CD4-positive, alpha-beta T cell (primary cell): ENCODE measurements at regions not wholly inside any gene's neighbourhood (a gene's known extent, or its start where the extent isn't known, plus 50 kb on each side); places are given as distances from the start of the nearest gene placed in this dataset.

Experiments
- ATAC-seq: fragments of 200-7000 bp; cut with Tn5 transposase; one replicate; pipeline ENCODE4 v1.10.0; 2022; ENCODE audit warnings: mild to moderate bottlenecking; ENCODE audit not compliant: poor library complexity
- CTCF ChIA-PET: fragments of 350-600 bp; sonication (Branson Sonifier 250); formaldehyde crosslinking; loops from one replicate; lab custom pipeline; 2021; ENCODE audit warnings: antibody characterized with exemption, inconsistent platforms; lab: Charles Lee
- POLR2A ChIA-PET: fragments of 350-600 bp; sonication (Branson Sonifier 250); formaldehyde crosslinking; loops from one replicate; lab custom pipeline; 2021; ENCODE audit warnings: antibody characterized with exemption, inconsistent platforms; lab: Charles Lee
- DNase-seq, 14 experiments: peaks; one replicate each; pipeline ENCODE4 v3.0.0-alpha.2; 2013 to 2020; ENCODE audit warnings: mixed read lengths in 2 of 14
- H3K27ac ChIP-seq, 2 donors: one replicate each; pipeline versions ENCODE4 v1.5.1 to v1.7.0; 2013; ENCODE audit warnings: low read length in 2 of 2, low read depth in 1 of 2, mild to moderate bottlenecking in 1 of 2
- H3K27me3 ChIP-seq, 2 experiments: 1 replicate in 1 of 2; 2 replicates in 1 of 2; pipeline versions ENCODE4 v1.6.1 to v1.7.0; 2013; ENCODE audit warnings: low read length in 2 of 2, control low read depth in 1 of 2, mild to moderate bottlenecking in 1 of 2, moderate library complexity in 1 of 2; ENCODE audit not compliant: insufficient read depth in 2 of 2, control insufficient read depth in 1 of 2
- H3K36me3 ChIP-seq: one replicate; pipeline ENCODE4 v1.6.1; 2013; ENCODE audit warnings: low read length, control low read depth; ENCODE audit not compliant: insufficient read depth
- H3K4me1 ChIP-seq: one replicate; pipeline ENCODE4 v1.6.1; 2013; ENCODE audit warnings: low read length, control low read depth; ENCODE audit not compliant: insufficient read depth
- H3K4me3 ChIP-seq: one replicate; pipeline ENCODE4 v1.5.1; 2013; ENCODE audit warnings: mild to moderate bottlenecking, low read length, moderate library complexity
- H3K9me3 ChIP-seq, 2 experiments: 1 replicate in 1 of 2; 2 replicates in 1 of 2; pipeline versions ENCODE4 v1.6.1 to v1.7.0; 2013; ENCODE audit warnings: low read length in 2 of 2, mild to moderate bottlenecking in 2 of 2, control low read depth in 1 of 2, moderate library complexity in 1 of 2; ENCODE audit not compliant: control insufficient read depth in 1 of 2, insufficient read depth in 1 of 2
- H3K27ac Mint-ChIP-seq: one replicate; pipeline ENCODE4 v1.8.0; 2020; ENCODE audit warnings: mixed read lengths
- H3K27me3 Mint-ChIP-seq: one replicate; pipeline ENCODE4 v1.8.0; 2021; ENCODE audit warnings: mixed read lengths
- H3K36me3 Mint-ChIP-seq: one replicate; pipeline ENCODE4 v1.8.0; 2021; ENCODE audit warnings: low read depth, mixed read lengths
- H3K4me1 Mint-ChIP-seq: one replicate; pipeline ENCODE4 v1.8.0; 2021; ENCODE audit warnings: low read depth, mixed read lengths
- H3K4me3 Mint-ChIP-seq: one replicate; pipeline ENCODE4 v1.8.0; 2020; ENCODE audit warnings: mild to moderate bottlenecking, mixed read lengths
- H3K9me3 Mint-ChIP-seq: one replicate; pipeline ENCODE4 v1.8.0; 2020; ENCODE audit warnings: mixed read lengths
- intact Hi-C, 2 experiments: fragments of 100-400 bp; cut with DNase I in 1 of 2; cut with micrococcal nuclease in 1 of 2; formaldehyde crosslinking; loops; one replicate each; pipeline versions ENCODE4 v1.15.1 to v1.9.0; 2023 to 2025; cut with DNase I, micrococcal nuclease
- TF ChIP-seq, protein P1 (sequence below): fragments of 200-600 bp; IDR thresholded peaks from one replicate; pipeline ENCODE4 v1.8.0; 2022; ENCODE audit warnings: antibody characterized with exemption, mild to moderate bottlenecking

DNA sequence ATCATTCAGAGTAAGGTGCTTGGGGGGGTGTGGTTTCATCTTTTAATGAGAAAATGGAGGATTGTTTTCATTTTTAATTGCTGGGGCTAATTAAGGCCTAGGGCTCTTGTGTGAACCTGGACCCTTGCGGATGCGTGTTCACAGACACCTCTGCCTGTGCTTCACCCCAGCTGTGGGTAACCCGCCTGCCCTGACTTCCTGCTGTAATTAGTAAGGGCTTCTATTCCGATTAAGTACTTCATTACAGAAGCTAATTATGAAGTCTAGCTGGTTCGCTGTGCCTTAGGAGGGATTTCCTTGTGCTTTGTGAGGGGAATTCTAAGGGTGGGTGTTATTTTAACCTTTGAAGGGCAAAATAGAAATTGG lies 215.3 kb downstream of the PMP22 start:
- no peak overlapping the region for H3K27ac ChIP-seq
- ChIA-PET POLR2A (no interaction called here), CTCF (no interaction called here)
- no peaks in the 10 kb centered on the region for H3K4me1 Mint-ChIP-seq
- ATAC-seq (no peak), DNase-seq (no peak)
- H3K4me1 ChIP-seq: no peaks in the 10 kb centered on the region
- peaks cover 14 to 20% of the 10 kb centered on the region in 2 experiments for H3K27me3 ChIP-seq
- H3K9me3 ChIP-seq: no peaks in the 10 kb centered on the region
- H3K36me3 Mint-ChIP-seq: no peaks in the 10 kb centered on the region
- no peak overlapping the region for H3K4me3 ChIP-seq
- intact Hi-C loops: no loop called here
- H3K36me3 ChIP-seq: no peaks in the 10 kb centered on the region
- H3K27ac Mint-ChIP-seq: no peak overlapping the region
- TF ChIP-seq, protein P1, sequence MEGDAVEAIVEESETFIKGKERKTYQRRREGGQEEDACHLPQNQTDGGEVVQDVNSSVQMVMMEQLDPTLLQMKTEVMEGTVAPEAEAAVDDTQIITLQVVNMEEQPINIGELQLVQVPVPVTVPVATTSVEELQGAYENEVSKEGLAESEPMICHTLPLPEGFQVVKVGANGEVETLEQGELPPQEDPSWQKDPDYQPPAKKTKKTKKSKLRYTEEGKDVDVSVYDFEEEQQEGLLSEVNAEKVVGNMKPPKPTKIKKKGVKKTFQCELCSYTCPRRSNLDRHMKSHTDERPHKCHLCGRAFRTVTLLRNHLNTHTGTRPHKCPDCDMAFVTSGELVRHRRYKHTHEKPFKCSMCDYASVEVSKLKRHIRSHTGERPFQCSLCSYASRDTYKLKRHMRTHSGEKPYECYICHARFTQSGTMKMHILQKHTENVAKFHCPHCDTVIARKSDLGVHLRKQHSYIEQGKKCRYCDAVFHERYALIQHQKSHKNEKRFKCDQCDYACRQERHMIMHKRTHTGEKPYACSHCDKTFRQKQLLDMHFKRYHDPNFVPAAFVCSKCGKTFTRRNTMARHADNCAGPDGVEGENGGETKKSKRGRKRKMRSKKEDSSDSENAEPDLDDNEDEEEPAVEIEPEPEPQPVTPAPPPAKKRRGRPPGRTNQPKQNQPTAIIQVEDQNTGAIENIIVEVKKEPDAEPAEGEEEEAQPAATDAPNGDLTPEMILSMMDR: no peak
- H3K9me3 Mint-ChIP-seq: peaks cover 3% of the 10 kb centered on the region
- H3K4me3 Mint-ChIP-seq: no peak overlapping the region
- H3K27me3 Mint-ChIP-seq: peaks cover 39% of the 10 kb centered on the region

DNA sequence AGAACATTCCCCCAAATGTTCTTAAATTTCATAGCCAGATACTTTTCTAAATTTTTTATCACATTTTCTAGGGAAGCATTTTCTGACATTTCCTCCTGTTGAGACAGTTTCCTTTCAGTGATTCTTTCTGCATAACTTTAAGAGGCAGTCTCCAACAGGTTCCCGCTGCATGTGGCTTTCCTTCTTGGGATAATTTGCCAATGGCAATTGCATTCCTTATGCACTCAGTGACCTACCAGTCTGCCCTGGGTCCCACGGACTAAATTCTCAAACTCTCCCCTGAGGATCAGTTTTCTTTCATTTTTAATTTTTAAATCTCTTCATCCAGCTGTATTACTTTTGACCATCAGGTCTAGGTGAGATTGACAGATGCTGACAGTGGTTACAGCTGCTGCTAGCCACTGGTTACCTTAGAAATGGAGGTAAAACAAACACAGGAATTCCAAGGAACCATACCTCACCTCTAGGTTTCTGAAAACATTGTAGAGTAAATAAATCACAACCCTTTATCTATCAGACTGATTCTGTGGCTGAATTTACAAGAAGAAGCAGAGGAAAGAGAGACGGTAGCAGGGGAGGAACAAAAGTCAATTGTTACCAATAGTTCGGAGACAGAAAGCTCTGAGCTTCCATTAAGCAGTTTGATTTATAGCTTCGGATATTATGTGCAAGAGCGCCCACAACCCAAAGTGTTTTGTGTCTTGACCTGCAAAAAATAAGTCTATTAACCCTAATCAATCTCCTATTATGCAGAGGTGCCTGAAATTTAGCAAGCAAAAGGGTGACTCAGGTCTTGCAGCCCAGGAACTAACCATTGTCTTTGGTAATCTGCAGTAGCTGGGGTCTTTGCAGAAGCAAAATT lies 216.0 kb downstream of the PMP22 start:
- Mint-ChIP-seq H3K27me3 (peaks cover 37% of the 10 kb centered on the region), H3K4me3 (no peak overlapping the region), H3K9me3 (peaks cover 2% of the 10 kb centered on the region), H3K36me3 (no peaks in the 10 kb centered on the region), H3K4me1 (no peaks in the 10 kb centered on the region), H3K27ac (no peak overlapping the region)
- ChIA-PET POLR2A (no interaction called here), CTCF (no interaction called here)
- Histone ChIP-seq H3K36me3 (no peaks in the 10 kb centered on the region), H3K9me3 (no peaks in the 10 kb centered on the region), H3K4me1 (no peaks in the 10 kb centered on the region), H3K27me3 (peaks cover 14 to 20% of the 10 kb centered on the region in 2 experiments), H3K27ac (no peak overlapping the region), H3K4me3 (no peak overlapping the region)
- no peak for ATAC-seq
- intact Hi-C loops: no loop called here
- TF ChIP-seq, protein P1: no peak
- no peak for DNase-seq

DNA sequence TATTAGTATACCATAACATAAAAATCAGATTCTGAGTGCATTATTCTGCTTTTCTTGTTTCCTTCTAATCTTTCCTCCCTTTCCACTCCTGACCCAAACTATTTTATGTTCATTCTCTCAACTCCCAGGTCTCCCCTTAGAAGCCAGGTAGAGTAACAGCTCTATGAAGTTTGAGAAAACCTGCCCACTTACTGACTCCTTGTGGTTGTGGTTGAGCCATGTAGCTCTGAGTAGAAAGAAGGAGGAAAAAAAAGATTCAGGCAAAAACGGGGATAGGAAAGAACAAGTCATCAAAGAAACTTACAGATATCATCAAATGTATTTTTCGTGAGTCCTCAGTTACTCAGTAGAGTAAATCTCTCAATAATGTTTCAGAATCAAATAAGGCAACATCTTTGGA lies 216.7 kb downstream of the PMP22 start:
- H3K36me3 ChIP-seq: no peaks in the 10 kb centered on the region
- no peaks in the 10 kb centered on the region for H3K9me3 Mint-ChIP-seq
- no peak overlapping the region for H3K4me3 ChIP-seq
- no peaks in the 10 kb centered on the region for H3K9me3 ChIP-seq
- H3K27me3 Mint-ChIP-seq: peaks cover 37% of the 10 kb centered on the region
- no peak overlapping the region for H3K4me3 Mint-ChIP-seq
- intact Hi-C loops: no loop called here
- DNase-seq: no peak
- no peaks in the 10 kb centered on the region for H3K4me1 Mint-ChIP-seq
- no peaks in the 10 kb centered on the region for H3K4me1 ChIP-seq
- peaks cover 12 to 20% of the 10 kb centered on the region in 2 experiments for H3K27me3 ChIP-seq
- TF ChIP-seq, protein P1: no peak
- ChIA-PET POLR2A (no interaction called here), CTCF (no interaction called here)
- ATAC-seq: no peak
- no peak overlapping the region for H3K27ac ChIP-seq
- H3K27ac Mint-ChIP-seq: no peak overlapping the region
- no peaks in the 10 kb centered on the region for H3K36me3 Mint-ChIP-seq
